Putamen (tissue), 1 donor: ENCODE measurements at regions not wholly inside any gene's neighbourhood (a gene's known extent, or its start where the extent isn't known, plus 50 kb on each side); places are given as distances from the start of the nearest gene placed in this dataset.
"Not testable (repeated sequence)": the region's sequence is repeated elsewhere in the genome, so short reads cannot be mapped to it uniquely, and the experiment has no call there.

Source experiments
- DNase-seq: peaks from one replicate; pipeline ENCODE4 v3.0.0-alpha.2; 2016; ENCODE audit warnings: low spot score

GRCh38 chr16:29199626-29200025, 206.9 kb downstream of the NPIPB11 start:
- not testable (repeated sequence) for DNase-seq

GRCh38 chr16:29198731-29199521, 207.6 kb downstream of the NPIPB11 start:
- no peak for DNase-seq

GRCh38 chr16:29198231-29198630, 208.3 kb downstream of the NPIPB11 start:
- DNase-seq: no peak

GRCh38 chr16:29197494-29198100, 208.9 kb downstream of the NPIPB11 start:
- not testable (repeated sequence) for DNase-seq

- DNase-seq: not testable (repeated sequence)
Observed at GRCh38 chr16:29196746-29197145, 209.8 kb downstream of the NPIPB11 start.

- not testable (repeated sequence) for DNase-seq
Observed at GRCh38 chr16:29195116-29195872, 210.4 kb downstream of the LAT start.

GRCh38 chr16:29194185-29194844, 209.5 kb downstream of the LAT start:
- DNase-seq: not testable (repeated sequence)

- not testable (repeated sequence) for DNase-seq
Observed at GRCh38 chr16:29193634-29194033, 208.8 kb downstream of the LAT start.

GRCh38 chr16:29193248-29193574, 208.4 kb downstream of the LAT start:
- DNase-seq: not testable (repeated sequence)

- DNase-seq: no peak
Observed at GRCh38 chr16:29192329-29193247, 207.7 kb downstream of the LAT start.

GRCh38 chr16:29191636-29192180, 206.9 kb downstream of the LAT start:
- not testable (repeated sequence) for DNase-seq

GRCh38 chr16:29190553-29191431, 205.9 kb downstream of the LAT start:
- not testable (repeated sequence) for DNase-seq

- not testable (repeated sequence) for DNase-seq
Observed at GRCh38 chr16:29188806-29189205, 204.0 kb downstream of the LAT start.

- not testable (repeated sequence) for DNase-seq
Observed at GRCh38 chr16:29186306-29187220, 201.7 kb downstream of the LAT start.

GRCh38 chr16:29185872-29186271, 201.0 kb downstream of the LAT start:
- DNase-seq: not testable (repeated sequence)

GRCh38 chr16:29184738-29185438, 200.0 kb downstream of the LAT start:
- not testable (repeated sequence) for DNase-seq

- not testable (repeated sequence) for DNase-seq
Observed at GRCh38 chr16:29182940-29183868, 198.4 kb downstream of the LAT start.
